SK-N-SH (cell line): ENCODE measurements at regions not wholly inside any gene's neighbourhood (a gene's known extent, or its start where the extent isn't known, plus 50 kb on each side); places are given as distances from the start of the nearest gene placed in this dataset.

ENCODE experiments used
- CTCF ChIA-PET: fragments of 300-600, 350-600 bp; formaldehyde crosslinking; extraction: SDS; loops from one replicate; lab custom pipeline; 2021; lab: Yijun Ruan, JAX
- POLR2A ChIA-PET: fragments of 350-600 bp; sonication (Branson Sonifier 250); formaldehyde crosslinking; extraction: SDS; loops from one replicate; lab custom pipeline; 2020; ENCODE audit warnings: antibody characterized with exemption, inconsistent platforms; lab: Yijun Ruan, JAX
- DNase-seq: peaks from one replicate; pipeline ENCODE4 v3.0.0; 2012
- H2AFZ ChIP-seq: fragments of 200-600 bp; sonication (generic); 2 replicates; pipeline ENCODE4 v1.8.1; 2016; ENCODE audit warnings: antibody characterized with exemption, mild to moderate bottlenecking, low read depth
- H3F3A ChIP-seq: fragments of 200-600 bp; sonication (generic); replicated peaks from 2 replicates; pipeline ENCODE3; 2016; ENCODE audit warnings: antibody characterized with exemption, mild to moderate bottlenecking; ENCODE audit not compliant: insufficient read depth
- H3K27ac ChIP-seq, 2 experiments: fragments of 200-500 bp in 1 of 2; fragments of 200-600 bp in 1 of 2; sonication (Bioruptor generic) in 1 of 2; sonication (generic), shearing (Covaris generic) in 1 of 2; 2 replicates each; pipeline versions ENCODE4 v1.5.1 to v1.6.1; 2014 to 2016; ENCODE audit warnings: low read depth in 2 of 2, inconsistent platforms in 1 of 2, low read length in 1 of 2, mild to moderate bottlenecking in 1 of 2, mixed read lengths in 1 of 2
- H3K27me3 ChIP-seq: fragments of 200-600 bp; sonication (generic), shearing (Covaris generic); 2 replicates; pipeline ENCODE4 v1.6.1; 2016; ENCODE audit warnings: mixed run types; ENCODE audit not compliant: insufficient read depth
- H3K36me3 ChIP-seq, 2 experiments: fragments of 200-500 bp in 1 of 2; fragments of 200-600 bp in 1 of 2; sonication (Bioruptor generic) in 1 of 2; sonication (generic) in 1 of 2; replicated peaks in 1 of 2; 2 replicates each; pipeline versions ENCODE3 to v1.5.1; 2014 to 2016; ENCODE audit warnings: low read length in 1 of 2, mild to moderate bottlenecking in 1 of 2; ENCODE audit not compliant: insufficient read depth in 2 of 2, control insufficient read depth in 1 of 2
- H3K4me1 ChIP-seq, 2 experiments: fragments of 200-500 bp in 1 of 2; fragments of 200-600 bp in 1 of 2; sonication (Bioruptor generic) in 1 of 2; sonication (generic), shearing (Covaris generic) in 1 of 2; 2 replicates each; pipeline versions ENCODE4 v1.5.1 to v1.6.1; 2014 to 2016; ENCODE audit warnings: low read depth in 1 of 2, low read length in 1 of 2, mixed run types in 1 of 2; ENCODE audit not compliant: insufficient read depth in 2 of 2, control insufficient read depth in 1 of 2
- H3K4me2 ChIP-seq: fragments of 200-600 bp; sonication (generic), shearing (Covaris generic); 2 replicates; pipeline ENCODE4 v1.6.1; 2017; ENCODE audit warnings: mixed run types
- H3K4me3 ChIP-seq, 2 experiments: fragments of 200-500 bp in 1 of 2; fragments of 200-600 bp in 1 of 2; sonication (Bioruptor generic) in 1 of 2; sonication (generic), shearing (Covaris generic) in 1 of 2; 2 replicates each; pipeline versions ENCODE4 v1.5.1 to v1.8.1; 2014 to 2016; ENCODE audit warnings: low read depth in 2 of 2, inconsistent platforms in 1 of 2, low read length in 1 of 2, mild to moderate bottlenecking in 1 of 2, mixed read lengths in 1 of 2, moderate library complexity in 1 of 2
- H3K79me2 ChIP-seq: fragments of 200-600 bp; sonication (generic); 2 replicates; pipeline ENCODE4 v1.8.1; 2017; ENCODE audit warnings: mild to moderate bottlenecking; ENCODE audit not compliant: insufficient read depth
- H3K9ac ChIP-seq: fragments of 200-600 bp; sonication (generic); 2 replicates; pipeline ENCODE4 v1.6.1; 2017; ENCODE audit warnings: mixed run types
- H3K9me2 ChIP-seq: fragments of 200-600 bp; sonication (generic); 2 replicates; pipeline ENCODE4 v1.6.1; 2017; ENCODE audit warnings: mixed run types
- H3K9me3 ChIP-seq: fragments of 200-600 bp; sonication (generic); 2 replicates; pipeline ENCODE4 v1.6.1; 2017; ENCODE audit warnings: mixed run types, mild to moderate bottlenecking, moderate library complexity
- H4K20me1 ChIP-seq: fragments of 200-600 bp; sonication (generic); 2 replicates; pipeline ENCODE4 v1.6.1; 2017; ENCODE audit warnings: mild to moderate bottlenecking, mixed run types; ENCODE audit not compliant: insufficient read depth
- CHD2 ChIP-seq: fragments of 150-350 bp; IDR thresholded peaks from 2 replicates; pipeline ENCODE4 v1.6.1; 2018; ENCODE audit warnings: low read length; ENCODE audit not compliant: partially characterized antibody
- EP300 ChIP-seq, 2 experiments: IDR thresholded peaks; 2 replicates each; pipeline versions ENCODE4 v1.4.0 to v1.6.1; 2012; ENCODE audit warnings: borderline replicate concordance in 1 of 2, low read depth in 1 of 2, low read length in 1 of 2
- FOSL2 ChIP-seq: IDR thresholded peaks from 2 replicates; pipeline ENCODE4 v1.4.0; 2012; ENCODE audit warnings: low read depth, mild to moderate bottlenecking, moderate library complexity, borderline replicate concordance
- FOXJ3 ChIP-seq: sonication (generic); formaldehyde crosslinking; IDR thresholded peaks from 2 replicates; pipeline ENCODE4 v1.5.1; 2020; ENCODE audit warnings: mild to moderate bottlenecking, missing genetic modification reagents
- MEF2A ChIP-seq: IDR thresholded peaks from 2 replicates; pipeline ENCODE4 v1.4.0; 2012; ENCODE audit warnings: low read depth, borderline replicate concordance
- MXI1 ChIP-seq: IDR thresholded peaks from 2 replicates; pipeline ENCODE4 v1.6.1; 2012; ENCODE audit warnings: mild to moderate bottlenecking, low read depth, low read length, improper control_type of control experiment
- PBX3 ChIP-seq: IDR thresholded peaks from 2 replicates; pipeline ENCODE4; 2012
- RXRA ChIP-seq: IDR thresholded peaks from 2 replicates; pipeline ENCODE4 v1.4.0; 2012; ENCODE audit warnings: low read depth, mild to moderate bottlenecking, borderline replicate concordance
- SMC3 ChIP-seq: IDR thresholded peaks from 2 replicates; pipeline ENCODE4 v1.6.1; 2012; ENCODE audit warnings: low read depth, low read length, improper control_type of control experiment
- TAF1 ChIP-seq: IDR thresholded peaks from 2 replicates; pipeline ENCODE4 v1.6.1; 2012; ENCODE audit warnings: low read depth, mild to moderate bottlenecking, low read length, moderate library complexity, borderline replicate concordance
- TCF12 ChIP-seq: IDR thresholded peaks from 2 replicates; pipeline ENCODE4 v1.4.0; 2012
- TEAD4 ChIP-seq: IDR thresholded peaks from 2 replicates; pipeline ENCODE4 v1.4.0; 2012; ENCODE audit warnings: mild to moderate bottlenecking, borderline replicate concordance; ENCODE audit not compliant: insufficient read depth
- USF2 ChIP-seq: fragments of 150-350 bp; IDR thresholded peaks from 2 replicates; pipeline ENCODE4 v1.6.1; 2017; ENCODE audit warnings: antibody characterized with exemption, low read length, low read depth, borderline replicate concordance
- YY1 ChIP-seq: IDR thresholded peaks from 2 replicates; pipeline ENCODE4 v1.4.0; 2012; ENCODE audit warnings: low read depth, mild to moderate bottlenecking
- ZBTB33 ChIP-seq: IDR thresholded peaks from 2 replicates; pipeline ENCODE4 v1.4.0; 2012; ENCODE audit warnings: low read depth, borderline replicate concordance
- WGBS: methylation state at CpG from one replicate; pipeline ENCODE4 v1.1.6; 2017; ENCODE audit warnings: low lambda C conversion rate; 5-methylcytosine and 5-hydroxymethylcytosine counted together
- TF ChIP-seq, protein P1 (sequence below): fragments of 150-350 bp; IDR thresholded peaks from 2 replicates; pipeline ENCODE4 v1.6.1; 2016; ENCODE audit warnings: mild to moderate bottlenecking, low read depth, low read length

GRCh38 chr21:16640297-16641027, 872.4 kb upstream of the CXADR start:
- CTCF ChIA-PET, result no interaction called here
- H3K27me3 ChIP-seq, result no peaks in the 10 kb centered on the region
- H3K9me2 ChIP-seq, result no peaks in the 10 kb centered on the region
- H4K20me1 ChIP-seq, result no peaks in the 10 kb centered on the region
- no peaks in the 10 kb centered on the region for H3K9me3 ChIP-seq
- TF ChIP-seq USF2 (no peak), MXI1 (no peak), FOXJ3 (CRISPR knock-in tag) (no peak), ZBTB33 (no peak), EP300 (IDR thresholded peaks at IDR 0.05; ENCODE audit: borderline replicate concordance in 1 of 2, low read depth in 1 of 2, low read length in 1 of 2) (no peak), CHD2 (no peak), TCF12 (no peak), RXRA (no peak), TEAD4 (no peak), MEF2A (no peak), FOSL2 (no peak), PBX3 (no peak), YY1 (no peak)
- POLR2A ChIA-PET, result no interaction called here
- DNase-seq, result no peak
- WGBS, result 87% methylated on average over 3 of the region's 3 CpGs
- H2AFZ ChIP-seq, result no peak overlapping the region
- H3K4me2 ChIP-seq, result no peak overlapping the region
- H3K4me1 ChIP-seq, result no peaks in the 10 kb centered on the region
- H3K79me2 ChIP-seq, result no peaks in the 10 kb centered on the region
- no peaks in the 10 kb centered on the region for H3K36me3 ChIP-seq
- no peaks in the 10 kb centered on the region for H3F3A ChIP-seq
- H3K9ac ChIP-seq, result no peak overlapping the region
- no peak overlapping the region for H3K4me3 ChIP-seq
- no peak overlapping the region for H3K27ac ChIP-seq

GRCh38 chr21:16642353-16642752, 870.5 kb upstream of the CXADR start:
- H3K4me1 ChIP-seq, result no peaks in the 10 kb centered on the region
- H3K4me2 ChIP-seq, result no peak overlapping the region
- H4K20me1 ChIP-seq, result no peaks in the 10 kb centered on the region
- no peaks in the 10 kb centered on the region for H3K79me2 ChIP-seq
- 73% methylated on average over 1 of the region's 1 CpG for WGBS
- H3K9ac ChIP-seq, result no peak overlapping the region
- H3K27me3 ChIP-seq, result no peaks in the 10 kb centered on the region
- no peak overlapping the region for H3K4me3 ChIP-seq
- no peak overlapping the region for H3K27ac ChIP-seq
- H3F3A ChIP-seq, result no peaks in the 10 kb centered on the region
- no peaks in the 10 kb centered on the region for H3K9me2 ChIP-seq
- DNase-seq, result no peak
- no peak overlapping the region for H2AFZ ChIP-seq
- ChIA-PET CTCF (interaction anchor here (1.1 to 1.2 kb wide), 2 partner anchors 8 to 18 kb away, joined by 3 read pairs; no protein-coding TSS in a partner anchor), POLR2A (no interaction called here)
- H3K36me3 ChIP-seq, result no peaks in the 10 kb centered on the region
- H3K9me3 ChIP-seq, result no peaks in the 10 kb centered on the region
- no peak for TF ChIP-seq MEF2A
- TF ChIP-seq, protein P1, sequence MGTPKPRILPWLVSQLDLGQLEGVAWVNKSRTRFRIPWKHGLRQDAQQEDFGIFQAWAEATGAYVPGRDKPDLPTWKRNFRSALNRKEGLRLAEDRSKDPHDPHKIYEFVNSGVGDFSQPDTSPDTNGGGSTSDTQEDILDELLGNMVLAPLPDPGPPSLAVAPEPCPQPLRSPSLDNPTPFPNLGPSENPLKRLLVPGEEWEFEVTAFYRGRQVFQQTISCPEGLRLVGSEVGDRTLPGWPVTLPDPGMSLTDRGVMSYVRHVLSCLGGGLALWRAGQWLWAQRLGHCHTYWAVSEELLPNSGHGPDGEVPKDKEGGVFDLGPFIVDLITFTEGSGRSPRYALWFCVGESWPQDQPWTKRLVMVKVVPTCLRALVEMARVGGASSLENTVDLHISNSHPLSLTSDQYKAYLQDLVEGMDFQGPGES, result no peak
- no peak for TF ChIP-seq TEAD4
- TF ChIP-seq ZBTB33, result no peak
- no peak for TF ChIP-seq TAF1
- no peak for TF ChIP-seq PBX3
- no peak for TF ChIP-seq YY1
- TF ChIP-seq MXI1, result no peak
- TF ChIP-seq SMC3, result no peak
